Mucosa of gallbladder (tissue), 1 donor: ENCODE measurements at regions not wholly inside any gene's neighbourhood (a gene's known extent, or its start where the extent isn't known, plus 50 kb on each side); places are given as distances from the start of the nearest gene placed in this dataset.

ENCODE experiments used
- DNase-seq: peaks from one replicate; pipeline ENCODE4 v3.0.0-alpha.2; 2020; ENCODE audit warnings: low spot score
- donor health status: DM: no; HTN: no; CAD: no.

DNA sequence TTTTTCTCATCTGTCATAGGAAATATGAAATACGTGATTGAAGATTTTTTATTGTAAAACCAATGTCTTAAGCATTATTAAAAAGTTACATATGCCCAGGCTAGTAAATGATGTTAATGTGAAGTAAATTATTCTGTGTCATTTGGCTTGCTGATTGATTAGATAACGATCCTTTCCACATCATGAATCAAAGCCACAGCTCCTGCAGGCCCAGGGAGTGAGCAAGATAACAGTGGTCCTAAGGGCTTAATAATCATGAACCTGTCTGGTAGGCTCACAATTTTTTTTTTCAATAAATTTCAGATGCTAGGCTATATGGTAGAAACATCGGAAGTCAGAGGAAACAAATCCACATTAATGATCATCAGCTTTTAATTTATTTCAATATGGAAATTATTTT lies 269.0 kb upstream of the SLC10A2 start:
- no peak for DNase-seq

DNA sequence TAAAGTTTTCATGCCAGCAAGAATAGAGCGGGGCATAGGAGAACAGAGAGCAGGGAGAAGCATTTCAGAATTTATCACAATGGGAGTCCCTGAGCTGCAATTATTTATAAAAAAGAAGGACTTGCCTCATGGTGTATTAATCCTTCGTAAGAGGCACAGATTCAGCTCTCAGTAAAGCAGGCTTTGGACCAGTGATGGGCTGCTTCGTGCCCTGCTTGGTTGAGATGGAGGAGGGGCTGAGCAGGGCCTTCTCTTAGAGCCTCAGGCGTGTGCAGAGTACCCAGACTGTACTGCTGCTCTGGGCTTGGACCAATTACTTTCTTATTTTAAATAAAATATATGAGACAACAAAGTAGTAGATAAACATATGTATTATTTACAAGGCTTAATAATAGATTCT lies 265.7 kb upstream of the SLC10A2 start:
- DNase-seq, result no peak

DNA sequence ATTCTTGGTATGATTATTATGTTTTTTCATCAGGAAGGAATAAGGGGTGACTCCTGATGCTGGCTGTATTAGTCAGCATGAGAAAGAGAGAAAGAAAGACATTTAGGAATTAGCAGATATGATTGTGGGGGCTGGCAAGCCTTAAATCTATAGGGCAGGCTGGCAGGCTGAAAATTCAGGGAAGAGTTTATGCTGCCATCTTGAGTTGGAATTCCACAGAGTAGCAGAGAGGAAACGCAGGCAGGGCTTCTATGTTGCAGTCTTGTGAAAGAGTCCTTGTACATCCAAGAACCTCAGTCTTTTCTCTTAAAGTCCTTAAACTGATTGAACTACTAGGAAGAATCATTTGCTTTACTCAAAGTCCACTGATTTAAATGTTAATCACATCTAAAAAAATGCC lies 262.7 kb upstream of the SLC10A2 start:
- no peak for DNase-seq

DNA sequence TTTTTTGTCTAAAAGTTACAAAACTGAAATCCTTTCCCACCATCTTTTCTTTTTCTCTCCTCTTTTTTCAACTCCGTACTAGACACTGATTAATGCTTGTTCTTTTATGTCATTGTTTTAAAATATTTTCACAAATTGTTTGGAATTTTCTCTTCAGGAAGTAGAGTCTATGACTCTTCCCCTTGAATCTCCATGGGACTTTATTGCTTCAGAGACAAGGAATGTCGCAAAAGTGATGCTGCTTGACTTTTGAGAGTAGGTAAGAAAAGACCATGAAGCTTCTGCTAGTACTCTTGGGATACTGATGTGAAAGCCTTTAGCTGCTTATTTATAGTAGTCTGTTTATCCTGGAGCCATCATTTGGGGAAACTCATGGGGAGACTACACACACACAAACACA lies 260.1 kb upstream of the SLC10A2 start:
- DNase-seq, result no peak

DNA sequence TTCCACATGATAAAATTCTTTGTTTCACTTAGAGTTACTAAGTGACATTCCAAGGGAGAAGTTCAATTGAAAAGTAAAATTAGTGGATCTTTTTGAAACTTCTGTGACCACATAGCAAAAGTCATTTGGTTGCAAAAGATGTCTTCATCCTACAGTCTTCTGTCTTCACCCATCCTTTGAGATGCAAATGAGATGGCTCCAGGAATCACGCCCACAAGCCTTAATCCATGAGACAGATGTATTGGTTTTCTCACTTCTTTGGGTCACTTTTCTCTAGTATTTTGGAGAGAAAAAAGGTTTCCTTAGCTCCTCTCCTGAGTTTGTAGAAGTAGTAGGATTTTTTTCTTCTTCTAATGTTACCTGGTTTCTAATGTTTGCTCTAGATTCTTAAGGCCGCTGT lies 259.5 kb upstream of the SLC10A2 start:
- no peak for DNase-seq

DNA sequence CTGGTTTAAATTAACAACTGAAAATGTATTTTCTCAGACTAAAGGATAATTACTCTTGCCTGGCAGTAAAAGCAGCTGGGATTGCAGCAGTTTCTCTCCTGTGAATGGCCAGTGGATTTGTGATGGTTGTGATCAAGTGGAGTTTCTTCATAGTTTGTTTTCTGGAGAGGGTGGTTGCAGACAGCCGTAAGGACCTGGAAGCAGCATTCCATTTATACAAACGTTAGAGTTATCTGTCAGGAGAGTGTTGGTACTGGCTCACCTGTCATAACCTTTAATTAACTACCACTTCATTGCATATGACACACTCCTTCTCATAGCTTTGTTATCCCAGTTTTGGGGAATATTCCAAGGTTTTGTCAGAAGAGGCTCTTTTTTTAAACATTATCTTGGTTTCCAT lies 258.4 kb upstream of the SLC10A2 start:
- no peak for DNase-seq

DNA sequence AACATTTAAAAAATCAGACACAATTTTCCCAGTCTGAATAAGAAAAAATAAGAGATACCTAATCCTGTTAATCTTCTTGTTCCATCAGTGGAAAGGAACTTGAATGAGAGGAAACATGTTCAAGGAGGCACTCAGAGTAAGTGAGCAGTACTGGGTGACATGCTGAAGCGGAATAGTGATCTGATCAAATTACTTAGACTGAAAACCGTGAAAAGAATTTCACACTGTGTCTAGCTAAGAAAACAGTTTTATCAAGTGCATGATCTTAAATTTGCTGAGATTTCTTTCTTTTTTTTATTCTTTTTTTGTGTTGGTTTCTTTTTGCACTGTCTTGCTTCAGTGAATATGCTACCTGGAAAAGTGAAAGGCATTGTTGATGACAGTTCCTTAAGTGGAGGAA lies 249.5 kb upstream of the SLC10A2 start:
- no peak for DNase-seq

DNA sequence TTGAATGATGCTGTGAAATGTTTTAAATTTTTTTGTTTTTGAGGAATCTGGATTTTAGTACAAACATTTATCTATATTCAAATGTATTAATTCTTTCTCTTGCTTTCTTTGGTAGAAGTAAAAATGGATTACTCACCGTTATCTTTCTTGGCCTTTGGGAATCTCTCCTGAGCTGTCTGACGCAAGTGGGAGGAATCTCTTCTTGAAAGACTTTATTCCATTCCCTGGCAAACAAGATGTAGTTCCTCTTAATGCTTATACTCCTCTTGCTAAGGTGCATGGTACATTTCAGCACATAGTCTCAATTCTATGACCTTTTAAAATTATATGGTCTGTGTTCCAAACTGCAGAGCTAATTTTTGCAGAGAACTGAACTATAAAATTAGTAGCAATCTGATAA lies 246.2 kb upstream of the SLC10A2 start:
- no peak for DNase-seq

DNA sequence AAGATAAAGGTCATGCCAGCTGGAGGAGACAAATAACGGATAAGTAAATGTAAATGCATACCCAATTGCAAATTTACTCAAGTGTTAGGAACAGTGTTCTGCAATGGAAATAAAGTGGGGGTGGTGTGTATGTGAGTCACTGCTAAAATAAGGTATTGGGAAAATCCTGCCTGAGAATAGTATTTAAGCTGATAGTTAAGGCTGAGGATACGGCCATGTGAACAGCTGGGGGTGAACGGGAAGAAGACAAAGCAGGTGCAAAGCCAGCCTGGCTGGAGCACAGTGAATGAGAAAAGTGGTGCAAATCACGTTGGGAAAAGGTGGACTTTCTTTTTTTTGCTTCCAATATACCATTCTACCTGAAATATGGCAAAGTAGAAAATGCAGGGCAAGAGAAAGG lies 242.4 kb upstream of the SLC10A2 start:
- no peak for DNase-seq

DNA sequence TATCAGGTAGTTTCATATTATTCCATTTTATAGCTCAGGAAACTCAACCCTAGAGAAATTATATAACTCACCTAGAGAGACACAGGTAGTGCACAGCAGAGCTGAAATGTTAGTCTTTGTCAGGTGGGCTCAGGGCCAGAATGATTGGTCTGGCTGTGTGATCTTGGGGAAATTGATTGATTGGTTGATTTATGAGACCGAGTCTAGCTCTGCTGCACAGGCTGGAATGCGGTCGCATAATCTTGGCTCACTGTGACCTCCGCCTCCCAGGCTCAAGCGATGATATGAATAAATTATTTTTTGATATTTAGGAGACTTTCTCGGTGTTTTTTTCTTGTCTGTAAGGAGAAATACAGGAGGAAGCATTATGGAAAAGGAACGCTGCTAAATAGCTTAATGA lies 239.9 kb upstream of the SLC10A2 start:
- DNase-seq, result no peak

DNA sequence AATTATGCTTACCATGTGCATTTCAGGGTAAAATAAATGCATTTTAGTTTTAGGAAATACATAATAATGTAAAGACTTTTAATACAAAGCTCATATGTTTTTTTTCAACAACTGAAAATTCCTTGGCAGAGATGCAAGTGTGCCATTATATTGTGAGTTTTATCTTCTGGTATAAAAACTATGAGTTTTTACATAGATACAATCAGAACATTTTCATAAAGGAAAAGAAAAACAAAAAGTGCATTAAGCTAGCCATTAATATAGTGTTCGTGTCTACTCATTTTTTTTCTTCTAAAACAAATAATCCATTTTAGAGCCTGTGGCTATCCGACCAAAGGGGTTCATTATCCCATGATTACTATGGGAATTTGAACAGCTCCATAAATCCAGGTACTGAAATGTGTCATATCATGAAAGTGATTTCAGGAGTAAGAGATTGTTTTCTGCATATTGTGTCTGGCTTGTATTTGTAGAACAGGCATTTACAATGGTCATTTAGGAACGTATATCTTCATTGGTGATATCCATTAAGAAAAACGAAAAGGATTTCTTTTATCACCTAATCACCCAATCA lies 236.9 kb upstream of the SLC10A2 start:
- DNase-seq, result no peak

DNA sequence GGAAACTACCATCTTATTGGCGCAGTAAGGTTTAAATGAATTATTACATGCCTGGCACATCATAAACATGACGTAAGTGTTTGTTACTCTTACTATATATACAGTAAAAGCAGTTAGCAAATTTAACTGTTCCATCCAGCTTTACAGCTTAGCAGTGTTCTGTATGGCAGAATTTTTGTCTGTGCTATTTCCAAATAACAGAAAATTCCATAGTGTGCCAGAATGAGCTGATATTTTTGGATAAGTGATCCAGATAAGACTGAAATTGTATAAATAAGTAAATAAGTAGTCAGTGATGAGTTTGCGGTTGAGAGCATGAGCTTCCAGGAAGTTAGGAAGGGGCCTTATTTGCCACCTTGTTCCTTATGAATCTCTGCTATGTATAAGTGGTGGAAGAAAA lies 236.5 kb upstream of the SLC10A2 start:
- DNase-seq, result no peak

DNA sequence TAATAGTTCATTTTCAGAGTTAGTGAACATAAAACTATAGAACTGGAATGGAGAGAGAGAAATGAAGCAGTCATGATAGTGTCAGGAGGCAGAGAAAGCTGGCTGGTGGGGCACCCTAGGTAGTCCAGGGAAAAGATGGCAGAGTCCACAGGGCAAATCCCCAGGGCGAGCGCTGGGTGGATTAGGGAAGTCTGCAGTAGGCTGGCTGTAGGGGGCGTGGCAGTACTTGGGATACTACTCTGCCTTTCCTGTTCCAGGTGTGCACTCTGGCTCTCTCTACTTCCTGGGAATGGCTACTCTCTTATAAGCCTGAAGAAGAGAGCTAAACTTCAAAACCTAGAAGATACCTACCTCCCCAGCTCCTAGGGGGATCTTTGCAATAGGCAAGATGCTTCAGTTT lies 232.9 kb upstream of the SLC10A2 start:
- no peak for DNase-seq

DNA sequence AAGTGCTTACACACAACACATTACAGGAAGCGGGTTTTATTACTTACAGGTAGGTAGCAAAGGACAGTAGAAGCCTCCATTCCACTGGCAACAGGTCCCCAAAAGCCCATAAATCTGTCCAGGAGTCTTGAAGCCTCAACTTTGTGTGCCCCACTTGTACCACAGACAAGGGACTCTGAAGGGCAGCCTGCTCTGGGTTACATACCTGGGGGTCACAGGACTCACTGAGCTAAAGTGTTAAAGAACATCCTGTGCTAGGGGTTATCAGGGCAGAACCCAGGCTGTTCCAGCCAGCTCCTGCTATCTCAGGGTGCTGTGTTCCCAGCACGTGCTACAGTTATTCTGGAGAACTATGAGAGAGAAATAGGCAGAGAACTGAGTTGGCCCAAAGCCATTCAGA lies 230.9 kb upstream of the SLC10A2 start:
- no peak for DNase-seq

DNA sequence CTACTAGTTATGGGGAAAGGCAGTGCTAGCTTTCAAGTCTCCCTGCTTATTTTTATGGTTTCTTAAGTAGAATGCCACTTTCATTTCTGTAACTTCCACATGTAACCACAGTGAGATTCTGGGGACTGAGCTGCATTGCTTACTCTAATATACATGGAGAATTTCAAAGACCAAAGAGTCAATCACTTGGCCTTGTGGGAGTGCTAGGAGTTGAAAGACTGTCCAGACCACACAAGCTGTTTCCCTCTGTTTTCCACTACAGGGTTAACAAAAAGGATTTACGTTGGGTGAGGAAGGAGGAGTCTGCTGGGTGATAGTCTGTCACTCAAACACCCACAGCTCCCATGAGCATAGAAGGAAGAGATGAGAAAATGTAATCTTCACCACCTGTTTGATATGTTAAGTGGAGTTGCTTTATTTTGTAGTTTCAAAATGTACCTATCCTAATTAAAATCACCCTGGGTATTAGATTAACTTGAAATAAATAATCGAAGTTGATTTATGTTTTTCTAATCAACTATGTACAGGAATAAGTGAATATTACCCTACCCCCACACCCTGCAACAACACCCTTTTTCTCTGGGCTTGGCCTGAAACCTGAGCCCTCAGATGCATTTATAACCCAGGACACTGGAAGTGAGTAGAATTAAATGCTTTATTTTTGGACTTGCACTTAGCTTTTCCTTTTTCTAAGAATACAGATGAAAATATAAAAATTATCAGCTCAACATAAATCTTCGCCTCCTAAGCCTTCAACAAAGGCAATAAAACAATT lies 225.8 kb upstream of the SLC10A2 start:
- DNase-seq, result no peak

DNA sequence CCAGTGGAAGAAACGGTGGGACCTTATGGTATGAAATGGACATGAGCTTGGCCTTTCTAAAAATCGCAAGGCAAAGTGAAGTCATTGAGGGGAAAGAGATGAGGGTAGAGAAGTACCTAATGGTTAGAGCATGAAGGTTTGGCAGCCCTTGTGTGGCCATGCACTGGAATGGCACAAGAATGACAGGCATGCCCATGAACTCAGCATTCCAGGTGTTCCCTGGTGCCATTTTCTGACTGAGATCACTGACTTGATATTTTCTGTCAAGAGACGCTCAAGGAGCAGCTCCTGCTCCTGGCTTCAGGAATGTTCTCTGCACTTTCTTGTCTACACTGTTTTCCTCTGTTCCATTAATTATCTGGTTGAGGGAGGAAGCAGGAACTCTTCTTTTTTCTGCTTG lies 225.0 kb upstream of the SLC10A2 start:
- DNase-seq, result no peak

DNA sequence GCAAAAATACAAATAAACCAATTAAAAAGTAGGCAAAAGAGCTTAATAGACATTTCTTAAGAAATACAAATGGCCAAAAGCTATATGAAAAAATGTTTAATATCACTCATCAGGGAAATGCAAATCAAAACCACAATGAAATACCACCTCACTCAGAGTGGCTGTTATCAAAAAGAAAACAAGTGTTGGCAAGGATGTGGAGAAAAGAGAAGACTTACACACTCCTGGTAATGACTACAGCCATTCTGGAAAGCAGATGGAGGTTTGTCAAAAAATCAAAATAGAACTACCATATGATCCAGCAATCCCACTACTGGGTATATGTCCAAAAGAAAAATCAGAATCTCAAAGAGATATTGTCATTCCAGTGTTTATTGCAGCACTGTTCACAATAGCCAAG lies 223.5 kb upstream of the SLC10A2 start:
- no peak for DNase-seq

DNA sequence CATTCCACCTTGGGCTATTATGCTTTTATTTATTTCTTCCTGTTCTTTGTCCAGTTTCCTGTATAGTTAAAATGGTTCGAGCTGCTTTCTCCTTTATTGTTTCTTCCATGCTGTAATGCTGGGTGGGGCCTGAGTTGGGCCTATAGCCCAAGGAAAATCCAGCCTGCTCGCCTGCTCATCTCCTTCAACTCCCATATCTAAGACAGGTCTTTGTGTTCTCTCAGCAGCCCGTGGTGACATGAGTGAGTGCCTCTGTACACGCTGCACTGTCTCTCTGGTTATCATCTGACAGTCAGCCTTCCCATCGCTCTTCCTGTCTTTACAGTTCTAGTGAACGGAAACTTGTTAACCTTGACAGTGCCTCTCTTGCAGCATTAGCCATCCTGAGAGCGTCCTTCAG lies 221.9 kb upstream of the SLC10A2 start:
- DNase-seq, result no peak

DNA sequence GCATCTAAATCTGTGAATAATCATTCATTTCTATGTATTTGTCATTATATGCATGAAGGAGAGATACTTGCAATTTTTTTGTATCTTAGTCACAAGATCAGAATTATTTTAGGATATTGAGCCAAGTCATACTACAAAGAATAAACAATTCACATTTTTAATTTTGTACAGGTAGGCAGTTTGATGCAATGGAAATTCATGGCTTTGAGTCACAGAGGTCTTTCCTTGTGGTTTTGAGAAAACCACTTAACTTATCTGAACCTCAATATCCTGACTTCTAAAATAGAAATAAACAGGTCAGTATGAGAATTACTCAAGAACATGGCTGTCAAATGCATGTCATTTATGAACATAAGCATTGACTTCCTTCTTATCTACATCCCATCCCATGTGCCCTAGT lies 221.4 kb upstream of the SLC10A2 start:
- no peak for DNase-seq

DNA sequence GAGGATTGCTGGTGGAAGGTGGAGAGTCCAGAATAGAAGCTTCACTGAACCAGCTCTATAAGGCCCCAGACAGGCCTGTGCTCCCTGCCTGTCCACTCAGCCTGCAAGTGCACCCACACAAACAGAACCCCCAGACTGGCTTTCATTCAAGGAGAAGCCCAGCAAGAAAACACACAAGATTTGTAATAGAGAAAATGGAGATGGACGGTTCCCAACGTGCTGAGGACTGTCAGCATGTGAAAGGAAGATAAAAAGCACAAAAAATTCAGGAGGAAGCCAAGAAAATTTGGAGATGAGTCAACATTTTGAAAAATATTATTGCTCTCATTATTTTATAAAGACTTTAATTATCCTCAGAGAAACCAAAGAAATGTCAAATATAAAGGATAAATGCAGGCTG lies 218.2 kb upstream of the SLC10A2 start:
- no peak for DNase-seq

DNA sequence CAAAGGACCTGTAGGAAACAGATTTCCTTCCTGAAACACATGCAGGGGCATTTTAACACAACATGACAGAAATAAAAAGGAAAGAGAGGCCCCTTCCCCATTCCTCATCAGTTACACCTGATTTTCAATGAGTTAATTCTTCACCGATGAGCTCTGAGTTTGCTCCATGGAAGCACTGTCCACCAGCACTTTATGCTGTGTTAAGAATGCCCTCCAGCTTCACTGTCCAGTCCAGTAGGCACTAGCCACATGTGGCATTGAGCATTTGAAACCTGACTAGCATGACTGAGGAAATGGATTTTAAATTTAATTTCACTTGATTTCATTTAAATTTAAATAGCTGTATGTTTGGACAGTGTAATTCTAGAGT lies 217.2 kb upstream of the SLC10A2 start:
- DNase-seq, result no peak

DNA sequence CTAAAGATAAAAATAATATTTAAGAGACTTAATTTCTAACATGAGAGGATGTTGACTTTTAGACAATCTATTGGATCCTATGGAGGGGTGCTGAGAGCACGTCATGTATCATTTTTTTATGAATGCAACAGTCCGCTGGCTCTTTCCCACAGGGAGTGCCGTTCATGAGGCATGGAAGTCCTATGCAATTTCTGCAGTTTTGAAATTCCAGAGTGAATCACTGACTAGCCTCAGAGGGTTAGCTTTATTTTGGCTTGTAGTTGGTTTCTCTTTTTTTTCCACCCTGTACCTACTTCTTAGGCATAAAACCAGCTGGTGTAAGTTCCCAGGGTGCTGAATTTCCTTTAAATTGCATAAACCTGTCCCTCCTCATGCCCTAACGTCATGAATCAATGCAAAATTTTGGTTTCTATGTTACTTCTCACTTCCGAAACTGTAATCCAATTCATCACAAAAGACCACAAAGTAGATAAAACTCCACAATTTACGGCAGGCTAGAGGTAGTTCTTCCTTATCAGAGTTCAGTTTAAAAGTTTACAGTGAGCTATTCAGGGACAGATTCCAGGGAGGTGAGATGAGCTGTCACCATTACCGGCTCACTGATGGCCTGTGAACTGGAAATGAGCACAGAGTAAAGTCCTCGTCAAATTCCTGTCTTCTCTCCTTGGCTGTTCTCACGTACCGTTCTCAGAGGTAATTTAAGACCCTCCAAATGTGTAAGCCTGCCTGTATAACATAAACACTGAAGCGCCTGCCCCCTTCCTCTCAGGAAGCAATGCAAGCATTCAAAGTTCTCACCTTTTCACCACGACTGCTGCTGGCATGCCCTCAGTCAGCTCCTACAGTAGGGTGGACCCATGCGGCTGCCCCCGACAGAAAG lies 216.6 kb upstream of the SLC10A2 start:
- DNase-seq, result no peak
